ENCODE measurements at regions not wholly inside any gene's neighbourhood (a gene's known extent, or its start where the extent isn't known, plus 50 kb on each side); places are given as distances from the start of the nearest gene placed in this dataset.

- DNase-seq (ENCODE audit: low read depth): no peak
- Histone ChIP-seq H3K36me3 (ENCODE audit: control insufficient read depth, insufficient read depth, low read length) (no peaks in the 10 kb centered on the region), H3K27me3 (ENCODE audit: control insufficient read depth, insufficient read depth, low read length) (peaks cover 2% of the 10 kb centered on the region), H3K4me3 (ENCODE audit: low read depth, low read length) (no peak overlapping the region)
- TF ChIP-seq CTCF (IDR thresholded peaks at IDR 0.05; ENCODE audit: insufficient read depth, low read depth, low read length): peak; percentile 93
- POLR2A ChIA-PET: interaction anchor here (0.6 kb wide), 1 partner anchor 475 kb away, joined by 3 read pairs; no protein-coding TSS in a partner anchor
- CTCF ChIA-PET: interaction anchor here (0.6 to 3.6 kb wide), 41 partner anchors 9 to 607 kb away, joined by 3 to 34 read pairs (median 4); partner anchors contain the start of genes MND1 and TRIM2
Observed at GRCh38 chr4:153142700-153143438, 61.4 kb upstream of the TRIM2 start.

GRCh38 chr4:153143527-153144348, 60.5 kb upstream of the TRIM2 start:
- TF ChIP-seq CTCF (IDR thresholded peaks at IDR 0.05; ENCODE audit: insufficient read depth, low read depth, low read length): no peak
- Histone ChIP-seq H3K36me3 (ENCODE audit: control insufficient read depth, insufficient read depth, low read length) (no peaks in the 10 kb centered on the region), H3K27me3 (ENCODE audit: control insufficient read depth, insufficient read depth, low read length) (peaks cover 2% of the 10 kb centered on the region), H3K4me3 (ENCODE audit: low read depth, low read length) (no peak overlapping the region)
- no peak for DNase-seq (ENCODE audit: low read depth)
- CTCF ChIA-PET: interaction anchor here (0.6 to 3.6 kb wide), 41 partner anchors 10 to 606 kb away, joined by 3 to 34 read pairs (median 4); partner anchors contain the start of genes MND1 and TRIM2
- POLR2A ChIA-PET: no interaction called here

- no peak for DNase-seq (ENCODE audit: low read depth)
- H3K36me3 ChIP-seq (ENCODE audit: control insufficient read depth, insufficient read depth, low read length): no peaks in the 10 kb centered on the region
- ChIA-PET POLR2A (no interaction called here), CTCF (interaction anchor here (0.7 to 2.4 kb wide), 5 partner anchors 15 to 473 kb away, joined by 3 to 8 read pairs (median 4); no protein-coding TSS in a partner anchor)
- TF ChIP-seq CTCF (IDR thresholded peaks at IDR 0.05; ENCODE audit: insufficient read depth, low read depth, low read length): no peak
- peaks cover 2% of the 10 kb centered on the region for H3K27me3 ChIP-seq (ENCODE audit: control insufficient read depth, insufficient read depth, low read length)
- no peak overlapping the region for H3K4me3 ChIP-seq (ENCODE audit: low read depth, low read length)
Observed at GRCh38 chr4:153146031-153146430, 58.2 kb upstream of the TRIM2 start.

- CTCF ChIA-PET: interaction anchor here (1.1 to 2.4 kb wide), 3 partner anchors 61 to 173 kb away, joined by 3 to 8 read pairs (median 6); no protein-coding TSS in a partner anchor
- POLR2A ChIA-PET: no interaction called here
- Histone ChIP-seq H3K4me3 (ENCODE audit: low read depth, low read length) (no peak overlapping the region), H3K36me3 (ENCODE audit: control insufficient read depth, insufficient read depth, low read length) (no peaks in the 10 kb centered on the region), H3K27me3 (ENCODE audit: control insufficient read depth, insufficient read depth, low read length) (peaks cover 2% of the 10 kb centered on the region)
- no peak for TF ChIP-seq CTCF (IDR thresholded peaks at IDR 0.05; ENCODE audit: insufficient read depth, low read depth, low read length)
- DNase-seq (ENCODE audit: low read depth): no peak
Observed at GRCh38 chr4:153146961-153147360, 57.3 kb upstream of the TRIM2 start.

- H3K4me3 ChIP-seq (ENCODE audit: low read depth, low read length): no peak overlapping the region
- no peaks in the 10 kb centered on the region for H3K36me3 ChIP-seq (ENCODE audit: control insufficient read depth, insufficient read depth, low read length)
- no peak for DNase-seq (ENCODE audit: low read depth)
- no peaks in the 10 kb centered on the region for H3K27me3 ChIP-seq (ENCODE audit: control insufficient read depth, insufficient read depth, low read length)
- CTCF ChIA-PET: interaction anchor here (0.6 kb wide), 1 partner anchor 302 kb away, joined by 3 read pairs; no protein-coding TSS in a partner anchor
- TF ChIP-seq CTCF (IDR thresholded peaks at IDR 0.05; ENCODE audit: insufficient read depth, low read depth, low read length): no peak
- POLR2A ChIA-PET: no interaction called here
Observed at GRCh38 chr4:153148791-153149190, 55.5 kb upstream of the TRIM2 start.

Data from BJ (cell line).